ENCODE measurements at regions not wholly inside any gene's neighbourhood (a gene's known extent, or its start where the extent isn't known, plus 50 kb on each side); places are given as distances from the start of the nearest gene placed in this dataset.

- TF ChIP-seq, protein P1, sequence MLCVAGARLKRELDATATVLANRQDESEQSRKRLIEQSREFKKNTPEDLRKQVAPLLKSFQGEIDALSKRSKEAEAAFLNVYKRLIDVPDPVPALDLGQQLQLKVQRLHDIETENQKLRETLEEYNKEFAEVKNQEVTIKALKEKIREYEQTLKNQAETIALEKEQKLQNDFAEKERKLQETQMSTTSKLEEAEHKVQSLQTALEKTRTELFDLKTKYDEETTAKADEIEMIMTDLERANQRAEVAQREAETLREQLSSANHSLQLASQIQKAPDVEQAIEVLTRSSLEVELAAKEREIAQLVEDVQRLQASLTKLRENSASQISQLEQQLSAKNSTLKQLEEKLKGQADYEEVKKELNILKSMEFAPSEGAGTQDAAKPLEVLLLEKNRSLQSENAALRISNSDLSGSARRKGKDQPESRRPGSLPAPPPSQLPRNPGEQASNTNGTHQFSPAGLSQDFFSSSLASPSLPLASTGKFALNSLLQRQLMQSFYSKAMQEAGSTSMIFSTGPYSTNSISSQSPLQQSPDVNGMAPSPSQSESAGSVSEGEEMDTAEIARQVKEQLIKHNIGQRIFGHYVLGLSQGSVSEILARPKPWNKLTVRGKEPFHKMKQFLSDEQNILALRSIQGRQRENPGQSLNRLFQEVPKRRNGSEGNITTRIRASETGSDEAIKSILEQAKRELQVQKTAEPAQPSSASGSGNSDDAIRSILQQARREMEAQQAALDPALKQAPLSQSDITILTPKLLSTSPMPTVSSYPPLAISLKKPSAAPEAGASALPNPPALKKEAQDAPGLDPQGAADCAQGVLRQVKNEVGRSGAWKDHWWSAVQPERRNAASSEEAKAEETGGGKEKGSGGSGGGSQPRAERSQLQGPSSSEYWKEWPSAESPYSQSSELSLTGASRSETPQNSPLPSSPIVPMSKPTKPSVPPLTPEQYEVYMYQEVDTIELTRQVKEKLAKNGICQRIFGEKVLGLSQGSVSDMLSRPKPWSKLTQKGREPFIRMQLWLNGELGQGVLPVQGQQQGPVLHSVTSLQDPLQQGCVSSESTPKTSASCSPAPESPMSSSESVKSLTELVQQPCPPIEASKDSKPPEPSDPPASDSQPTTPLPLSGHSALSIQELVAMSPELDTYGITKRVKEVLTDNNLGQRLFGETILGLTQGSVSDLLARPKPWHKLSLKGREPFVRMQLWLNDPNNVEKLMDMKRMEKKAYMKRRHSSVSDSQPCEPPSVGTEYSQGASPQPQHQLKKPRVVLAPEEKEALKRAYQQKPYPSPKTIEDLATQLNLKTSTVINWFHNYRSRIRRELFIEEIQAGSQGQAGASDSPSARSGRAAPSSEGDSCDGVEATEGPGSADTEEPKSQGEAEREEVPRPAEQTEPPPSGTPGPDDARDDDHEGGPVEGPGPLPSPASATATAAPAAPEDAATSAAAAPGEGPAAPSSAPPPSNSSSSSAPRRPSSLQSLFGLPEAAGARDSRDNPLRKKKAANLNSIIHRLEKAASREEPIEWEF (CRISPR knock-in tag; IDR thresholded peaks at IDR 0.05): no peak
- no peak for TF ChIP-seq TAF15 (IDR thresholded peaks at IDR 0.05; ENCODE audit: low read depth, low read length)
- no peak for TF ChIP-seq MXI1 (IDR thresholded peaks at IDR 0.05; ENCODE audit: low read depth, low read length)
- TF ChIP-seq HDGF (IDR thresholded peaks at IDR 0.05): no peak
- peak; percentile 79 for TF ChIP-seq ZEB2 (IDR thresholded peaks at IDR 0.05)
- peak; percentile 55; the same call in 1 of the 2 replicates for TF ChIP-seq VEZF1 (CRISPR knock-in tag; IDR thresholded peaks at IDR 0.05)
- TF ChIP-seq RBM22 (IDR thresholded peaks at IDR 0.05; ENCODE audit: low read depth, low read length, poor library complexity, severe bottlenecking): no peak
- TF ChIP-seq ZNF431 (CRISPR knock-in tag; IDR thresholded peaks at IDR 0.05): no peak
- no peak for TF ChIP-seq PCBP2 (IDR thresholded peaks at IDR 0.05; ENCODE audit: low read depth, low read length, poor library complexity, severe bottlenecking)
- no peak for TF ChIP-seq CHAMP1 (IDR thresholded peaks at IDR 0.05)
Observed at GRCh38 chr6:43843097-43843645, 73.2 kb downstream of the VEGFA start (continued).

All from K562 (cell line).